ENCODE measurements at regions not wholly inside any gene's neighbourhood (a gene's known extent, or its start where the extent isn't known, plus 50 kb on each side); places are given as distances from the start of the nearest gene placed in this dataset.

DNA sequence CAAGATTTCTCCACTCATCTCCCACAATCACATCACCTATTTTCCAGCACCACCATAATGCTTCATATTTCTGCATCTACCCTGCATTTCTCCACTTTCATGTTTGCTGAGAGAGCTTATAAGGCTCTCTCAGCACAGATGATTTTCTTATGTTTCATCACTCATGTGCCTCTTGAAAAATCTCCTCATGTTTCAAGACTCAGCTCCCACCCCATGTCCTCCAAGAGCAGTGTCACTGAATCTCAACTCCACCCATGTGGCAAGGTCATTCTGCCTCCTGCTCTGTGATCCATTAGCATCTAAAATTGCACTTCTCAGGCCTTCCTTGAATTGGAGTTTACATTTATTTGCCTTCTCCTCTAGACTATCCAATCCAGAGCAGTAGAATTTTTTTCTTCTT is 178.7 kb upstream of the IRAK1BP1 start:
- TF ChIP-seq, protein P1, sequence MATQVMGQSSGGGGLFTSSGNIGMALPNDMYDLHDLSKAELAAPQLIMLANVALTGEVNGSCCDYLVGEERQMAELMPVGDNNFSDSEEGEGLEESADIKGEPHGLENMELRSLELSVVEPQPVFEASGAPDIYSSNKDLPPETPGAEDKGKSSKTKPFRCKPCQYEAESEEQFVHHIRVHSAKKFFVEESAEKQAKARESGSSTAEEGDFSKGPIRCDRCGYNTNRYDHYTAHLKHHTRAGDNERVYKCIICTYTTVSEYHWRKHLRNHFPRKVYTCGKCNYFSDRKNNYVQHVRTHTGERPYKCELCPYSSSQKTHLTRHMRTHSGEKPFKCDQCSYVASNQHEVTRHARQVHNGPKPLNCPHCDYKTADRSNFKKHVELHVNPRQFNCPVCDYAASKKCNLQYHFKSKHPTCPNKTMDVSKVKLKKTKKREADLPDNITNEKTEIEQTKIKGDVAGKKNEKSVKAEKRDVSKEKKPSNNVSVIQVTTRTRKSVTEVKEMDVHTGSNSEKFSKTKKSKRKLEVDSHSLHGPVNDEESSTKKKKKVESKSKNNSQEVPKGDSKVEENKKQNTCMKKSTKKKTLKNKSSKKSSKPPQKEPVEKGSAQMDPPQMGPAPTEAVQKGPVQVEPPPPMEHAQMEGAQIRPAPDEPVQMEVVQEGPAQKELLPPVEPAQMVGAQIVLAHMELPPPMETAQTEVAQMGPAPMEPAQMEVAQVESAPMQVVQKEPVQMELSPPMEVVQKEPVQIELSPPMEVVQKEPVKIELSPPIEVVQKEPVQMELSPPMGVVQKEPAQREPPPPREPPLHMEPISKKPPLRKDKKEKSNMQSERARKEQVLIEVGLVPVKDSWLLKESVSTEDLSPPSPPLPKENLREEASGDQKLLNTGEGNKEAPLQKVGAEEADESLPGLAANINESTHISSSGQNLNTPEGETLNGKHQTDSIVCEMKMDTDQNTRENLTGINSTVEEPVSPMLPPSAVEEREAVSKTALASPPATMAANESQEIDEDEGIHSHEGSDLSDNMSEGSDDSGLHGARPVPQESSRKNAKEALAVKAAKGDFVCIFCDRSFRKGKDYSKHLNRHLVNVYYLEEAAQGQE (IDR thresholded peaks at IDR 0.05; ENCODE audit: insufficient read depth in 1 of 2, low read depth in 2 of 2, low read length in 1 of 2) = no peak
- TF ChIP-seq, protein P2, sequence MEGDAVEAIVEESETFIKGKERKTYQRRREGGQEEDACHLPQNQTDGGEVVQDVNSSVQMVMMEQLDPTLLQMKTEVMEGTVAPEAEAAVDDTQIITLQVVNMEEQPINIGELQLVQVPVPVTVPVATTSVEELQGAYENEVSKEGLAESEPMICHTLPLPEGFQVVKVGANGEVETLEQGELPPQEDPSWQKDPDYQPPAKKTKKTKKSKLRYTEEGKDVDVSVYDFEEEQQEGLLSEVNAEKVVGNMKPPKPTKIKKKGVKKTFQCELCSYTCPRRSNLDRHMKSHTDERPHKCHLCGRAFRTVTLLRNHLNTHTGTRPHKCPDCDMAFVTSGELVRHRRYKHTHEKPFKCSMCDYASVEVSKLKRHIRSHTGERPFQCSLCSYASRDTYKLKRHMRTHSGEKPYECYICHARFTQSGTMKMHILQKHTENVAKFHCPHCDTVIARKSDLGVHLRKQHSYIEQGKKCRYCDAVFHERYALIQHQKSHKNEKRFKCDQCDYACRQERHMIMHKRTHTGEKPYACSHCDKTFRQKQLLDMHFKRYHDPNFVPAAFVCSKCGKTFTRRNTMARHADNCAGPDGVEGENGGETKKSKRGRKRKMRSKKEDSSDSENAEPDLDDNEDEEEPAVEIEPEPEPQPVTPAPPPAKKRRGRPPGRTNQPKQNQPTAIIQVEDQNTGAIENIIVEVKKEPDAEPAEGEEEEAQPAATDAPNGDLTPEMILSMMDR (IDR thresholded peaks at IDR 0.05) = no peak
- no peak for TF ChIP-seq POLR2AphosphoS5 (IDR thresholded peaks at IDR 0.05; ENCODE audit: low read depth, low read length)

Data from Panc1 (cell line).